HEK293 (cell line): ENCODE measurements at regions not wholly inside any gene's neighbourhood (a gene's known extent, or its start where the extent isn't known, plus 50 kb on each side); places are given as distances from the start of the nearest gene placed in this dataset.

Experiments
- CTCF ChIA-PET: fragments of 350-600 bp; formaldehyde crosslinking; extraction: SDS; loops from one replicate; lab custom pipeline; 2021; ENCODE audit warnings: antibody characterized with exemption; lab: Yijun Ruan, JAX
- POLR2A ChIA-PET: fragments of 300-600 bp; formaldehyde crosslinking; extraction: SDS; loops from one replicate; lab custom pipeline; 2020; ENCODE audit warnings: antibody characterized with exemption, inconsistent platforms; lab: Yijun Ruan, JAX
- H3K27ac ChIP-seq: fragments of 200-500 bp; sonication (Bioruptor generic); 2 replicates; pipeline ENCODE4 v1.5.1; 2014; ENCODE audit warnings: low read depth, low read length, control low read depth, inconsistent platforms; ENCODE audit errors: extremely low read depth
- H3K36me3 ChIP-seq, 2 experiments: fragments of 200-500 bp in 1 of 2; sonication (Bioruptor generic) in 1 of 2; 1 replicate in 1 of 2; 2 replicates in 1 of 2; pipeline ENCODE4 v1.5.1; 2014 to 2017; ENCODE audit warnings: inconsistent platforms in 2 of 2, low read length in 2 of 2; ENCODE audit not compliant: control insufficient read depth in 2 of 2, insufficient read depth in 1 of 2
- H3K4me1 ChIP-seq: fragments of 200-500 bp; sonication (Bioruptor generic); 2 replicates; pipeline ENCODE4 v1.5.1; 2014; ENCODE audit warnings: mild to moderate bottlenecking, low read length, inconsistent platforms; ENCODE audit not compliant: control insufficient read depth, insufficient read depth
- H3K4me3 ChIP-seq: 2 replicates; pipeline ENCODE4 v1.5.1; 2011; ENCODE audit warnings: low read depth, mild to moderate bottlenecking, control low read depth, low read length, moderate library complexity
- H3K9me3 ChIP-seq: fragments of 200-500 bp; sonication (Bioruptor generic); 2 replicates; pipeline ENCODE4 v1.5.1; 2014; ENCODE audit warnings: low read depth, low read length, inconsistent platforms; ENCODE audit not compliant: control insufficient read depth, insufficient read depth
- BCL11A ChIP-seq: fragments of 450-650 bp; formaldehyde crosslinking; IDR thresholded peaks from 2 replicates; pipeline ENCODE4 v1.5.1; 2016; ENCODE audit warnings: low read depth, missing biosample characterization, missing genetic modification characterization
- CTCF ChIP-seq: fragments of 450-650 bp; formaldehyde crosslinking; IDR thresholded peaks from 2 replicates; pipeline ENCODE4 v1.5.1; 2016; ENCODE audit warnings: missing biosample characterization, missing genetic modification characterization
- ZBTB17 ChIP-seq: fragments of 450-650 bp; formaldehyde crosslinking; IDR thresholded peaks from 2 replicates; pipeline ENCODE4 v1.5.1; 2016; ENCODE audit warnings: missing biosample characterization, missing genetic modification characterization
- ZBTB6 ChIP-seq: fragments of 450-650 bp; formaldehyde crosslinking; IDR thresholded peaks from 2 replicates; pipeline ENCODE4 v1.5.1; 2017; ENCODE audit warnings: missing biosample characterization, missing genetic modification characterization
- ZFHX2 ChIP-seq: fragments of 450-650 bp; formaldehyde crosslinking; conservative IDR thresholded peaks from 2 replicates; pipeline ENCODE4 v1.5.1; 2016; ENCODE audit warnings: missing biosample characterization, missing genetic modification characterization
- ZFP41 ChIP-seq: fragments of 450-650 bp; formaldehyde crosslinking; IDR thresholded peaks from 2 replicates; pipeline ENCODE4 v1.5.1; 2016; ENCODE audit warnings: missing biosample characterization, missing genetic modification characterization, borderline replicate concordance
- ZNF114 ChIP-seq: fragments of 450-650 bp; formaldehyde crosslinking; IDR thresholded peaks from 2 replicates; pipeline ENCODE4 v1.5.0; 2017; ENCODE audit warnings: missing biosample characterization, missing genetic modification characterization
- ZNF138 ChIP-seq: fragments of 450-650 bp; formaldehyde crosslinking; IDR thresholded peaks from 2 replicates; pipeline ENCODE4 v1.5.1; 2016; ENCODE audit warnings: missing biosample characterization, missing genetic modification characterization, borderline replicate concordance
- ZNF146 ChIP-seq: fragments of 450-650 bp; formaldehyde crosslinking; IDR thresholded peaks from 2 replicates; pipeline ENCODE4 v1.5.1; 2016; ENCODE audit warnings: missing biosample characterization, missing genetic modification characterization
- ZNF148 ChIP-seq: fragments of 450-650 bp; formaldehyde crosslinking; IDR thresholded peaks from 2 replicates; pipeline ENCODE4 v1.5.0; 2017; ENCODE audit warnings: missing biosample characterization, missing genetic modification characterization, borderline replicate concordance
- ZNF19 ChIP-seq: fragments of 450-650 bp; formaldehyde crosslinking; IDR thresholded peaks from 2 replicates; pipeline ENCODE4; 2016; ENCODE audit warnings: missing biosample characterization, missing genetic modification characterization, low read depth
- ZNF2 ChIP-seq: fragments of 450-650 bp; formaldehyde crosslinking; IDR thresholded peaks from 2 replicates; pipeline ENCODE4 v1.5.1; 2016; ENCODE audit warnings: missing biosample characterization, missing genetic modification characterization
- ZNF221 ChIP-seq: fragments of 450-650 bp; formaldehyde crosslinking; IDR thresholded peaks from 2 replicates; pipeline ENCODE4 v1.5.1; 2017; ENCODE audit warnings: missing biosample characterization, missing genetic modification characterization, borderline replicate concordance
- ZNF324 ChIP-seq: fragments of 450-650 bp; formaldehyde crosslinking; IDR thresholded peaks from 2 replicates; pipeline ENCODE4 v1.5.1; 2016; ENCODE audit warnings: missing biosample characterization, missing genetic modification characterization
- ZNF394 ChIP-seq: fragments of 450-650 bp; formaldehyde crosslinking; IDR thresholded peaks from 2 replicates; pipeline ENCODE4 v1.5.1; 2016; ENCODE audit warnings: missing biosample characterization, missing genetic modification characterization, mild to moderate bottlenecking, moderate library complexity, borderline replicate concordance
- ZNF48 ChIP-seq: fragments of 450-650 bp; formaldehyde crosslinking; IDR thresholded peaks from 2 replicates; pipeline ENCODE4 v1.5.1; 2016; ENCODE audit warnings: missing biosample characterization, missing genetic modification characterization
- ZNF626 ChIP-seq: fragments of 450-650 bp; sonication (Bioruptor Pico); formaldehyde crosslinking; IDR thresholded peaks from 2 replicates; pipeline ENCODE4 v1.5.1; 2018; ENCODE audit warnings: missing biosample characterization, missing genetic modification characterization, inconsistent platforms
- ZNF777 ChIP-seq: fragments of 450-650 bp; formaldehyde crosslinking; IDR thresholded peaks from 2 replicates; pipeline ENCODE4 v1.5.1; 2017; ENCODE audit warnings: missing biosample characterization, missing genetic modification characterization, borderline replicate concordance
- ZNF791 ChIP-seq: fragments of 450-650 bp; formaldehyde crosslinking; IDR thresholded peaks from 2 replicates; pipeline ENCODE4 v1.5.1; 2016; ENCODE audit warnings: missing biosample characterization, missing genetic modification characterization
- ZNF837 ChIP-seq: fragments of 450-650 bp; formaldehyde crosslinking; IDR thresholded peaks from 2 replicates; pipeline ENCODE4 v1.5.1; 2016; ENCODE audit warnings: missing biosample characterization, missing genetic modification characterization
- ZSCAN23 ChIP-seq: fragments of 450-650 bp; formaldehyde crosslinking; IDR thresholded peaks from 2 replicates; pipeline ENCODE4 v1.5.1; 2016; ENCODE audit warnings: missing biosample characterization, missing genetic modification characterization
- TF ChIP-seq, protein P1 (sequence below): fragments of 450-650 bp; formaldehyde crosslinking; conservative IDR thresholded peaks from 2 replicates; pipeline ENCODE4 v1.5.1; 2016; ENCODE audit warnings: low read depth, missing biosample characterization, missing genetic modification characterization
- TF ChIP-seq, protein P2 (sequence below): fragments of 450-650 bp; formaldehyde crosslinking; IDR thresholded peaks from 2 replicates; pipeline ENCODE4 v1.5.1; 2017; ENCODE audit warnings: missing biosample characterization, missing genetic modification characterization

GRCh38 chr11:96508861-96509260 lies 119.0 kb downstream of the JRKL start:
- H3K9me3 ChIP-seq: no peaks in the 10 kb centered on the region
- TF ChIP-seq ZNF114 (tag by site-specific recombination) (no peak), ZNF221 (tag by site-specific recombination) (no peak), ZNF148 (tag by site-specific recombination) (no peak), ZNF626 (tag by site-specific recombination) (no peak), ZFHX2 (no peak), ZNF777 (tag by site-specific recombination) (no peak)
- TF ChIP-seq, protein P1, sequence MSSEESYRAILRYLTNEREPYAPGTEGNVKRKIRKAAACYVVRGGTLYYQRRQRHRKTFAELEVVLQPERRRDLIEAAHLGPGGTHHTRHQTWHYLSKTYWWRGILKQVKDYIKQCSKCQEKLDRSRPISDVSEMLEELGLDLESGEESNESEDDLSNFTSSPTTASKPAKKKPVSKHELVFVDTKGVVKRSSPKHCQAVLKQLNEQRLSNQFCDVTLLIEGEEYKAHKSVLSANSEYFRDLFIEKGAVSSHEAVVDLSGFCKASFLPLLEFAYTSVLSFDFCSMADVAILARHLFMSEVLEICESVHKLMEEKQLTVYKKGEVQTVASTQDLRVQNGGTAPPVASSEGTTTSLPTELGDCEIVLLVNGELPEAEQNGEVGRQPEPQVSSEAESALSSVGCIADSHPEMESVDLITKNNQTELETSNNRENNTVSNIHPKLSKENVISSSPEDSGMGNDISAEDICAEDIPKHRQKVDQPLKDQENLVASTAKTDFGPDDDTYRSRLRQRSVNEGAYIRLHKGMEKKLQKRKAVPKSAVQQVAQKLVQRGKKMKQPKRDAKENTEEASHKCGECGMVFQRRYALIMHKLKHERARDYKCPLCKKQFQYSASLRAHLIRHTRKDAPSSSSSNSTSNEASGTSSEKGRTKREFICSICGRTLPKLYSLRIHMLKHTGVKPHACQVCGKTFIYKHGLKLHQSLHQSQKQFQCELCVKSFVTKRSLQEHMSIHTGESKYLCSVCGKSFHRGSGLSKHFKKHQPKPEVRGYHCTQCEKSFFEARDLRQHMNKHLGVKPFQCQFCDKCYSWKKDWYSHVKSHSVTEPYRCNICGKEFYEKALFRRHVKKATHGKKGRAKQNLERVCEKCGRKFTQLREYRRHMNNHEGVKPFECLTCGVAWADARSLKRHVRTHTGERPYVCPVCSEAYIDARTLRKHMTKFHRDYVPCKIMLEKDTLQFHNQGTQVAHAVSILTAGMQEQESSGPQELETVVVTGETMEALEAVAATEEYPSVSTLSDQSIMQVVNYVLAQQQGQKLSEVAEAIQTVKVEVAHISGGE (tag by site-specific recombination): no peak
- TF ChIP-seq, all 188 proteins: peak for 0
- Histone ChIP-seq H3K4me3 (no peak overlapping the region), H3K27ac (no peak overlapping the region), H3K4me1 (no peaks in the 10 kb centered on the region), H3K36me3 (no peaks in the 10 kb centered on the region)
- ChIA-PET CTCF (no interaction called here), POLR2A (no interaction called here)

GRCh38 chr11:96520939-96521338 lies 131.1 kb downstream of the JRKL start:
- POLR2A ChIA-PET: no interaction called here
- Histone ChIP-seq H3K27ac (no peak overlapping the region), H3K36me3 (no peaks in the 10 kb centered on the region), H3K9me3 (no peaks in the 10 kb centered on the region)
- CTCF ChIA-PET: no interaction called here
- TF ChIP-seq BCL11A (tag by site-specific recombination): no peak
- no peak for TF ChIP-seq ZBTB17 (tag by site-specific recombination)
- no peak for TF ChIP-seq ZNF146 (tag by site-specific recombination)
- no peak for TF ChIP-seq ZNF48 (tag by site-specific recombination)
- TF ChIP-seq, all 188 proteins: peak for 0
- Histone ChIP-seq H3K4me1 (no peaks in the 10 kb centered on the region), H3K4me3 (no peak overlapping the region)

DNA sequence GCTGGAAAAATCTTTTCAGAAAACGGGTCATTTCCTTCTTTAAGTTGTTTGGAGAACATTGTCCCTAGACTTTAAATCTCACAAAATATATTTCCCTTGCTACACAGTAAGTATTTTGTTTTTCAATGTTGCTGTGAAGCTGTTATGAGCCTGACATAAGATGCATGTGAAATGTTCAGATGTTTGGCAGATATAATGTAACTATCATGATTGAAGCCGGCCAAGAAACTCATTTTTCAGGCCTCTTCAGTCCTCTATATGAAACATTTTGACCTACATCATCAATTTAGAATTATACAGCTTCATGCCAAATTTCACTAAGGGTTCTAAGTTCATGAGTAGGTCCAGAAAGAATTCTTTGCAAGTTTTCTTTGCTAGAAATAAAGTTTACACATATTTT lies 133.8 kb downstream of the JRKL start:
- POLR2A ChIA-PET: no interaction called here
- CTCF ChIA-PET: interaction anchor here (0.7 kb wide), 1 partner anchor 206 kb away, joined by 3 read pairs; no protein-coding TSS in a partner anchor
- Histone ChIP-seq H3K36me3 (no peaks in the 10 kb centered on the region), H3K27ac (no peak overlapping the region), H3K4me3 (no peak overlapping the region), H3K9me3 (no peaks in the 10 kb centered on the region), H3K4me1 (no peaks in the 10 kb centered on the region)
- no peak for TF ChIP-seq ZNF19 (tag by site-specific recombination)
- TF ChIP-seq ZNF2: no peak
- TF ChIP-seq ZNF791 (tag by site-specific recombination): no peak
- no peak for TF ChIP-seq ZSCAN23 (tag by site-specific recombination)
- no peak for TF ChIP-seq ZNF394 (tag by site-specific recombination)
- TF ChIP-seq ZNF138: no peak
- TF ChIP-seq ZNF324 (tag by site-specific recombination): no peak
- no peak for TF ChIP-seq ZBTB6 (tag by site-specific recombination)
- no peak for TF ChIP-seq ZNF837 (tag by site-specific recombination)
- no peak for TF ChIP-seq CTCF
- no peak for TF ChIP-seq ZFP41 (tag by site-specific recombination)
- TF ChIP-seq, protein P2, sequence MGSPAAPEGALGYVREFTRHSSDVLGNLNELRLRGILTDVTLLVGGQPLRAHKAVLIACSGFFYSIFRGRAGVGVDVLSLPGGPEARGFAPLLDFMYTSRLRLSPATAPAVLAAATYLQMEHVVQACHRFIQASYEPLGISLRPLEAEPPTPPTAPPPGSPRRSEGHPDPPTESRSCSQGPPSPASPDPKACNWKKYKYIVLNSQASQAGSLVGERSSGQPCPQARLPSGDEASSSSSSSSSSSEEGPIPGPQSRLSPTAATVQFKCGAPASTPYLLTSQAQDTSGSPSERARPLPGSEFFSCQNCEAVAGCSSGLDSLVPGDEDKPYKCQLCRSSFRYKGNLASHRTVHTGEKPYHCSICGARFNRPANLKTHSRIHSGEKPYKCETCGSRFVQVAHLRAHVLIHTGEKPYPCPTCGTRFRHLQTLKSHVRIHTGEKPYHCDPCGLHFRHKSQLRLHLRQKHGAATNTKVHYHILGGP (tag by site-specific recombination): no peak
